ENCODE measurements at regions not wholly inside any gene's neighbourhood (a gene's known extent, or its start where the extent isn't known, plus 50 kb on each side); places are given as distances from the start of the nearest gene placed in this dataset.

DNA sequence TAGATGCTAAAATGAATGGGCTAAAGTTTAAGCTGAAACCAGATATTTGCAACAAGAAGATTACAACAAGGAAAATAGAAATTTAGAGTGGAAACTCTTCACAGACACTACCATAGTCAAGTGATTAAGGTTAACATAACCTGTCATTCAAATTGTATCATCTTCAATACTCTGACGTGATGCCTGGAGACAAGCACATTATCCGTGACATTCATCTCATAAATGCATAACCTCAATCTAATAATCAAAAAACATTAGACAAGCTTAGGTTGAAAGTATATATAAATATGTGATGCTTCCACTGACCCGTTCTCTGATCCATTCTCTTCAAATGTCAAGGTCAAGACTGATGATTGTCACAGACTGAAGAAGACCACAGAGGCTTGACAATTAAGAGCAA lies 263.8 kb upstream of the MEOX2 start:
- TF ChIP-seq, protein P1, sequence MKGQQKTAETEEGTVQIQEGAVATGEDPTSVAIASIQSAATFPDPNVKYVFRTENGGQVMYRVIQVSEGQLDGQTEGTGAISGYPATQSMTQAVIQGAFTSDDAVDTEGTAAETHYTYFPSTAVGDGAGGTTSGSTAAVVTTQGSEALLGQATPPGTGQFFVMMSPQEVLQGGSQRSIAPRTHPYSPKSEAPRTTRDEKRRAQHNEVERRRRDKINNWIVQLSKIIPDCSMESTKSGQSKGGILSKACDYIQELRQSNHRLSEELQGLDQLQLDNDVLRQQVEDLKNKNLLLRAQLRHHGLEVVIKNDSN (IDR thresholded peaks at IDR 0.05), result no peak
- TF ChIP-seq EGR1 (IDR thresholded peaks at IDR 0.05) (no peak), CREB1 (IDR thresholded peaks at IDR 0.05; ENCODE audit: low read depth) (no peak), ZBTB7A (IDR thresholded peaks at IDR 0.05; ENCODE audit: low read depth) (no peak), EP300 (IDR thresholded peaks at IDR 0.05; ENCODE audit: borderline replicate concordance) (no peak), YY1 (IDR thresholded peaks at IDR 0.05; ENCODE audit: low read depth) (no peak), TAF1 (IDR thresholded peaks at IDR 0.05; ENCODE audit: low read depth) (no peak)
- TF ChIP-seq, protein P2, sequence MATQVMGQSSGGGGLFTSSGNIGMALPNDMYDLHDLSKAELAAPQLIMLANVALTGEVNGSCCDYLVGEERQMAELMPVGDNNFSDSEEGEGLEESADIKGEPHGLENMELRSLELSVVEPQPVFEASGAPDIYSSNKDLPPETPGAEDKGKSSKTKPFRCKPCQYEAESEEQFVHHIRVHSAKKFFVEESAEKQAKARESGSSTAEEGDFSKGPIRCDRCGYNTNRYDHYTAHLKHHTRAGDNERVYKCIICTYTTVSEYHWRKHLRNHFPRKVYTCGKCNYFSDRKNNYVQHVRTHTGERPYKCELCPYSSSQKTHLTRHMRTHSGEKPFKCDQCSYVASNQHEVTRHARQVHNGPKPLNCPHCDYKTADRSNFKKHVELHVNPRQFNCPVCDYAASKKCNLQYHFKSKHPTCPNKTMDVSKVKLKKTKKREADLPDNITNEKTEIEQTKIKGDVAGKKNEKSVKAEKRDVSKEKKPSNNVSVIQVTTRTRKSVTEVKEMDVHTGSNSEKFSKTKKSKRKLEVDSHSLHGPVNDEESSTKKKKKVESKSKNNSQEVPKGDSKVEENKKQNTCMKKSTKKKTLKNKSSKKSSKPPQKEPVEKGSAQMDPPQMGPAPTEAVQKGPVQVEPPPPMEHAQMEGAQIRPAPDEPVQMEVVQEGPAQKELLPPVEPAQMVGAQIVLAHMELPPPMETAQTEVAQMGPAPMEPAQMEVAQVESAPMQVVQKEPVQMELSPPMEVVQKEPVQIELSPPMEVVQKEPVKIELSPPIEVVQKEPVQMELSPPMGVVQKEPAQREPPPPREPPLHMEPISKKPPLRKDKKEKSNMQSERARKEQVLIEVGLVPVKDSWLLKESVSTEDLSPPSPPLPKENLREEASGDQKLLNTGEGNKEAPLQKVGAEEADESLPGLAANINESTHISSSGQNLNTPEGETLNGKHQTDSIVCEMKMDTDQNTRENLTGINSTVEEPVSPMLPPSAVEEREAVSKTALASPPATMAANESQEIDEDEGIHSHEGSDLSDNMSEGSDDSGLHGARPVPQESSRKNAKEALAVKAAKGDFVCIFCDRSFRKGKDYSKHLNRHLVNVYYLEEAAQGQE (IDR thresholded peaks at IDR 0.05; ENCODE audit: low read depth), result no peak
